HCT116 (cell line): ENCODE measurements at regions not wholly inside any gene's neighbourhood (a gene's known extent, or its start where the extent isn't known, plus 50 kb on each side); places are given as distances from the start of the nearest gene placed in this dataset.

Experiments
- ATAC-seq: fragments of 200-7000 bp; cut with Tn5 transposase; 2 replicates; pipeline ENCODE4 v1.9.1; 2020; ENCODE audit warnings: mild to moderate bottlenecking, moderate library complexity
- BruUV-seq: library from RNA; stranded (reverse); fragments of 400-500 nt; replicated peaks from 2 replicates; lab custom pipeline; 2021; lab: Mats Ljungman, UMichigan
- CTCF ChIA-PET: fragments of 300-600 bp; sonication (Branson Sonifier 250); formaldehyde crosslinking; loops from one replicate; lab custom pipeline; 2021; ENCODE audit warnings: antibody characterized with exemption; lab: Charles Lee
- POLR2A ChIA-PET: fragments of 300-600, 350-600 bp; sonication (Branson Sonifier 250); formaldehyde crosslinking; loops from one replicate; lab custom pipeline; 2021; ENCODE audit warnings: antibody characterized with exemption; lab: Charles Lee
- RAD21 ChIA-PET, 2 experiments: fragments of 300-600 bp; sonication (Branson Sonifier 250); formaldehyde crosslinking; loops; one replicate each; lab custom pipeline; 2023; ENCODE audit warnings: low total read pairs in 2 of 2; ENCODE audit not compliant: uncharacterized antibody in 2 of 2, unreplicated experiment in 2 of 2, low non-redundant PET in 1 of 2; lab: Charles Lee
- DNase-seq: peaks from one replicate; pipeline ENCODE4 v3.0.0-alpha.2; 2010; ENCODE audit warnings: low read depth, low spot score
- H2AFZ ChIP-seq: fragments of 200-600 bp; shearing (Covaris generic), sonication (generic); 2 replicates; pipeline ENCODE4 v1.6.1; 2017; ENCODE audit warnings: low read depth, mixed run types, mixed read lengths, antibody characterized with exemption, low read length; ENCODE audit not compliant: poor library complexity, severe bottlenecking
- H3K27ac ChIP-seq: 2 replicates; pipeline ENCODE4 v1.5.1; 2012; ENCODE audit warnings: low read depth, low read length
- H3K27me3 ChIP-seq: fragments of 200-600 bp; sonication (generic); 2 replicates; pipeline ENCODE4 v1.6.1; 2016; ENCODE audit warnings: mixed run types, low read length, mixed read lengths; ENCODE audit not compliant: insufficient read depth
- H3K36me3 ChIP-seq, 2 experiments: fragments of 200-500 bp in 1 of 2; fragments of 200-600 bp in 1 of 2; sonication (Bioruptor generic) in 1 of 2; sonication (generic) in 1 of 2; 2 replicates each; pipeline versions ENCODE4 v1.5.1 to v1.6.1; 2014 to 2016; ENCODE audit warnings: low read length in 2 of 2, inconsistent platforms in 1 of 2, mixed read lengths in 1 of 2, mixed run types in 1 of 2; ENCODE audit not compliant: insufficient read depth in 2 of 2, control insufficient read depth in 1 of 2
- H3K4me1 ChIP-seq, 2 experiments: fragments of 200-600 bp in 1 of 2; sonication (generic) in 1 of 2; 2 replicates each; pipeline versions ENCODE4 v1.5.1 to v1.6.1; 2012 to 2017; ENCODE audit warnings: low read length in 2 of 2, inconsistent platforms in 1 of 2, mild to moderate bottlenecking in 1 of 2, mixed read lengths in 1 of 2, mixed run types in 1 of 2, moderate library complexity in 1 of 2; ENCODE audit not compliant: insufficient read depth in 2 of 2, control insufficient read depth in 1 of 2
- H3K4me2 ChIP-seq: fragments of 200-600 bp; sonication (generic); 2 replicates; pipeline ENCODE4 v1.6.1; 2017; ENCODE audit warnings: mixed run types, low read length, mixed read lengths
- H3K4me3 ChIP-seq, 2 experiments: fragments of 200-600 bp in 1 of 2; sonication (generic) in 1 of 2; replicated peaks in 1 of 2; 2 replicates each; pipeline ENCODE4 v1.5.1; 2011 to 2016; ENCODE audit warnings: low read length in 2 of 2, control low read depth in 1 of 2, low read depth in 1 of 2, mild to moderate bottlenecking in 1 of 2, mixed read lengths in 1 of 2, mixed run types in 1 of 2
- H3K79me2 ChIP-seq: fragments of 200-600 bp; sonication (generic); 2 replicates; pipeline ENCODE4 v1.6.1; 2017; ENCODE audit warnings: mild to moderate bottlenecking, mixed run types, low read length, moderate library complexity, mixed read lengths; ENCODE audit not compliant: insufficient read depth
- H3K9ac ChIP-seq: fragments of 200-600 bp; sonication (generic); 2 replicates; pipeline ENCODE4 v1.6.1; 2016; ENCODE audit warnings: low read length, mixed read lengths
- H3K9me2 ChIP-seq: fragments of 200-600 bp; sonication (generic), shearing (Covaris generic); 2 replicates; pipeline ENCODE4 v1.6.1; 2017; ENCODE audit warnings: mixed run types, mild to moderate bottlenecking, moderate library complexity; ENCODE audit not compliant: insufficient read depth
- H3K9me3 ChIP-seq, 2 experiments: fragments of 200-500 bp in 1 of 2; fragments of 200-600 bp in 1 of 2; sonication (Bioruptor generic) in 1 of 2; sonication (generic) in 1 of 2; 2 replicates each; pipeline ENCODE4 v1.6.1; 2014 to 2017; ENCODE audit warnings: low read length in 2 of 2, mixed read lengths in 2 of 2, inconsistent platforms in 1 of 2, low read depth in 1 of 2, mild to moderate bottlenecking in 1 of 2, mixed run types in 1 of 2, moderate library complexity in 1 of 2; ENCODE audit not compliant: control insufficient read depth in 1 of 2, insufficient read depth in 1 of 2
- H4K20me1 ChIP-seq: fragments of 200-600 bp; sonication (generic), shearing (Covaris generic); 2 replicates; pipeline ENCODE4 v1.6.1; 2017; ENCODE audit warnings: mixed run types, mild to moderate bottlenecking, moderate library complexity; ENCODE audit not compliant: insufficient read depth
- CBX3 ChIP-seq: IDR thresholded peaks from 2 replicates; pipeline ENCODE4 v1.6.1; 2012; ENCODE audit warnings: low read depth
- CEBPB ChIP-seq: IDR thresholded peaks from 2 replicates; pipeline ENCODE4 v1.6.1; 2012; ENCODE audit warnings: low read depth
- EGR1 ChIP-seq: IDR thresholded peaks from 2 replicates; pipeline ENCODE4 v1.6.1; 2012; ENCODE audit warnings: low read depth
- EZH2 ChIP-seq: fragments of 200-600 bp; sonication (generic); IDR thresholded peaks from 2 replicates; pipeline ENCODE4 v1.6.1; 2017; ENCODE audit warnings: antibody characterized with exemption, mixed run types
- JUND ChIP-seq: IDR thresholded peaks from 2 replicates; pipeline ENCODE4 v1.6.1; 2012
- POLR2A ChIP-seq: IDR thresholded peaks from 2 replicates; pipeline ENCODE4 v1.7.0; 2011; ENCODE audit warnings: borderline replicate concordance; ENCODE audit not compliant: insufficient read depth, insufficient read length; ENCODE audit errors: extremely low read depth
- RAD21 ChIP-seq: IDR thresholded peaks from 2 replicates; pipeline ENCODE4 v1.6.1; 2012; ENCODE audit warnings: low read depth, mild to moderate bottlenecking
- SP1 ChIP-seq: IDR thresholded peaks from 2 replicates; pipeline ENCODE4 v1.6.1; 2012; ENCODE audit warnings: low read depth
- SRF ChIP-seq: IDR thresholded peaks from 2 replicates; pipeline ENCODE4 v1.6.1; 2012; ENCODE audit warnings: low read depth
- ZFX ChIP-seq: fragments of 450-650 bp; IDR thresholded peaks from 2 replicates; pipeline ENCODE4 v1.6.1; 2017
- intact Hi-C: fragments of 100-400 bp; cut with micrococcal nuclease; formaldehyde crosslinking; loops from 2 replicates; pipeline ENCODE4 v1.10.0; 2022
- TF ChIP-seq, protein P1 (sequence below): IDR thresholded peaks from 2 replicates; pipeline ENCODE4 v1.6.1; 2012; ENCODE audit warnings: low read depth
- TF ChIP-seq, protein P2 (sequence below), 3 experiments: fragments of 200-600 bp in 1 of 3; sonication (generic) in 1 of 3; IDR thresholded peaks in 2 of 3; conservative IDR thresholded peaks in 1 of 3; 2 replicates each; pipeline ENCODE4 v1.5.1; 2012 to 2017; ENCODE audit warnings: low read depth in 2 of 3, low read length in 2 of 3, antibody characterized with exemption in 1 of 3, borderline replicate concordance in 1 of 3, control low read depth in 1 of 3, mild to moderate bottlenecking in 1 of 3, mixed read lengths in 1 of 3, mixed run types in 1 of 3, moderate library complexity in 1 of 3; ENCODE audit not compliant: insufficient read depth in 1 of 3
- TF ChIP-seq, protein P3 (sequence below): IDR thresholded peaks from 2 replicates; pipeline ENCODE4 v1.6.1; 2011; ENCODE audit warnings: mild to moderate bottlenecking, low read length, moderate library complexity; ENCODE audit not compliant: insufficient replicate concordance; ENCODE audit errors: extremely low read depth
- TF ChIP-seq, protein P4 (sequence below): IDR thresholded peaks from 2 replicates; pipeline ENCODE4 v1.6.1; 2012

DNA sequence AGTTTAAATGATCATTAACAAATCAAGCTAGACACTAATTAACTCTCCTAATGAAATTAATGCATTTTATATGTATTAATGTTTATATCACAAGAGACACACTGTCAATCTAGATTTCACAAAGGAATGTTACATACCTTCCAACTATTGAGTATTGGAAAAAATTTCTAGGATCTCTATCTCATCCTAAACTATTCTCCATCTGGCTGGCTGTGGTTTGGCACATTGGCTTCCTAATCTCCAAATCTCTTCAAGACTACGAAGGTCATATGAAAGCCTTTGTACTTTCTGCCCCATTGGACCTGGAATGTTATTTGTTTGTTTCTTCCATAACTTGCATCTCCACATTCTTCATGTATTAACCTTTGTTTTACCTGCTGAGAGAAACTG is 1160.0 kb downstream of the ADGRL3 start (continued):
- TF ChIP-seq, protein P1, sequence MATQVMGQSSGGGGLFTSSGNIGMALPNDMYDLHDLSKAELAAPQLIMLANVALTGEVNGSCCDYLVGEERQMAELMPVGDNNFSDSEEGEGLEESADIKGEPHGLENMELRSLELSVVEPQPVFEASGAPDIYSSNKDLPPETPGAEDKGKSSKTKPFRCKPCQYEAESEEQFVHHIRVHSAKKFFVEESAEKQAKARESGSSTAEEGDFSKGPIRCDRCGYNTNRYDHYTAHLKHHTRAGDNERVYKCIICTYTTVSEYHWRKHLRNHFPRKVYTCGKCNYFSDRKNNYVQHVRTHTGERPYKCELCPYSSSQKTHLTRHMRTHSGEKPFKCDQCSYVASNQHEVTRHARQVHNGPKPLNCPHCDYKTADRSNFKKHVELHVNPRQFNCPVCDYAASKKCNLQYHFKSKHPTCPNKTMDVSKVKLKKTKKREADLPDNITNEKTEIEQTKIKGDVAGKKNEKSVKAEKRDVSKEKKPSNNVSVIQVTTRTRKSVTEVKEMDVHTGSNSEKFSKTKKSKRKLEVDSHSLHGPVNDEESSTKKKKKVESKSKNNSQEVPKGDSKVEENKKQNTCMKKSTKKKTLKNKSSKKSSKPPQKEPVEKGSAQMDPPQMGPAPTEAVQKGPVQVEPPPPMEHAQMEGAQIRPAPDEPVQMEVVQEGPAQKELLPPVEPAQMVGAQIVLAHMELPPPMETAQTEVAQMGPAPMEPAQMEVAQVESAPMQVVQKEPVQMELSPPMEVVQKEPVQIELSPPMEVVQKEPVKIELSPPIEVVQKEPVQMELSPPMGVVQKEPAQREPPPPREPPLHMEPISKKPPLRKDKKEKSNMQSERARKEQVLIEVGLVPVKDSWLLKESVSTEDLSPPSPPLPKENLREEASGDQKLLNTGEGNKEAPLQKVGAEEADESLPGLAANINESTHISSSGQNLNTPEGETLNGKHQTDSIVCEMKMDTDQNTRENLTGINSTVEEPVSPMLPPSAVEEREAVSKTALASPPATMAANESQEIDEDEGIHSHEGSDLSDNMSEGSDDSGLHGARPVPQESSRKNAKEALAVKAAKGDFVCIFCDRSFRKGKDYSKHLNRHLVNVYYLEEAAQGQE: no peak
- TF ChIP-seq RAD21 (no peak), CEBPB (no peak), CBX3 (no peak)
- TF ChIP-seq, protein P2, sequence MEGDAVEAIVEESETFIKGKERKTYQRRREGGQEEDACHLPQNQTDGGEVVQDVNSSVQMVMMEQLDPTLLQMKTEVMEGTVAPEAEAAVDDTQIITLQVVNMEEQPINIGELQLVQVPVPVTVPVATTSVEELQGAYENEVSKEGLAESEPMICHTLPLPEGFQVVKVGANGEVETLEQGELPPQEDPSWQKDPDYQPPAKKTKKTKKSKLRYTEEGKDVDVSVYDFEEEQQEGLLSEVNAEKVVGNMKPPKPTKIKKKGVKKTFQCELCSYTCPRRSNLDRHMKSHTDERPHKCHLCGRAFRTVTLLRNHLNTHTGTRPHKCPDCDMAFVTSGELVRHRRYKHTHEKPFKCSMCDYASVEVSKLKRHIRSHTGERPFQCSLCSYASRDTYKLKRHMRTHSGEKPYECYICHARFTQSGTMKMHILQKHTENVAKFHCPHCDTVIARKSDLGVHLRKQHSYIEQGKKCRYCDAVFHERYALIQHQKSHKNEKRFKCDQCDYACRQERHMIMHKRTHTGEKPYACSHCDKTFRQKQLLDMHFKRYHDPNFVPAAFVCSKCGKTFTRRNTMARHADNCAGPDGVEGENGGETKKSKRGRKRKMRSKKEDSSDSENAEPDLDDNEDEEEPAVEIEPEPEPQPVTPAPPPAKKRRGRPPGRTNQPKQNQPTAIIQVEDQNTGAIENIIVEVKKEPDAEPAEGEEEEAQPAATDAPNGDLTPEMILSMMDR (IDR thresholded peaks at IDR 0.05 in 2 of 3, conservative IDR thresholded peaks at IDR 0.05 in 1 of 3; ENCODE audit: borderline replicate concordance in 1 of 3, insufficient read depth in 1 of 3, low read depth in 2 of 3, low read length in 2 of 3): no peak

DNA sequence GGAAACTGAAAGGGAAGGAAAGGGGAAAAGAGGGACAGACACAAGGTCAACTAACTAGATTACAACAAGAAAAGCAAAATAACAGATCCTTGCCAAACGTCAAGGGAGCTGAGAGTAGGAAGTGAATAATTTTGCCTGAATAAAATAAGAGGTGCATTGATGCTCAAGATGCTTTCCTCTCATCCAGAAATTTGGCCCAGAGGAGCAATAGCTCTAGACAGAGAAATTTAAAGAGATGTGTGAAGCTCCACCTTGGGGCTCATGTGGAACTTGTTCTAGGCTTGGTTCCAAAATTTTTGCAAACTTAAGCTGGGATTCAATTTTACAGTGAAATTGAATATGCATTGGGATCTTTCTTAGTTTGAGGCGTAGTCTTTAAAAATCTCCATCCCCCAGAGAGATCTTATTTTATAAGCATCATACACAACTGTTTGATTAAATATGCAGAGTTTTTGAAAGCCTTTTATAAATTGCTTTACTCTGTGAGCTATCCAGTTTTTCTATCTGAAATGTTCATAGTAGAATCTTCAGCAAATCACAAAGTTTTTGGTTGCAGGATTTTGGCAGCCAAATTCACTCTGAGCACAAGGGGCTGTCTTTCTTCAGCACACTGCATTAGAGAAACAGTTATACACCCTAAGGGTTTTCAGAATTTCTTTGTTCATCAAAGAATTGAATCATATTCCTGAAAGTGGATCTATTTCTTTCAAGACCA is 1159.5 kb downstream of the ADGRL3 start:
- no peak for ATAC-seq
- CTCF ChIA-PET: no interaction called here
- TF ChIP-seq JUND (no peak), SRF (no peak), EZH2 (no peak), ZFX (no peak), EGR1 (no peak), RAD21 (no peak), POLR2A (no peak), CBX3 (no peak), SP1 (no peak)
- TF ChIP-seq, protein P3, sequence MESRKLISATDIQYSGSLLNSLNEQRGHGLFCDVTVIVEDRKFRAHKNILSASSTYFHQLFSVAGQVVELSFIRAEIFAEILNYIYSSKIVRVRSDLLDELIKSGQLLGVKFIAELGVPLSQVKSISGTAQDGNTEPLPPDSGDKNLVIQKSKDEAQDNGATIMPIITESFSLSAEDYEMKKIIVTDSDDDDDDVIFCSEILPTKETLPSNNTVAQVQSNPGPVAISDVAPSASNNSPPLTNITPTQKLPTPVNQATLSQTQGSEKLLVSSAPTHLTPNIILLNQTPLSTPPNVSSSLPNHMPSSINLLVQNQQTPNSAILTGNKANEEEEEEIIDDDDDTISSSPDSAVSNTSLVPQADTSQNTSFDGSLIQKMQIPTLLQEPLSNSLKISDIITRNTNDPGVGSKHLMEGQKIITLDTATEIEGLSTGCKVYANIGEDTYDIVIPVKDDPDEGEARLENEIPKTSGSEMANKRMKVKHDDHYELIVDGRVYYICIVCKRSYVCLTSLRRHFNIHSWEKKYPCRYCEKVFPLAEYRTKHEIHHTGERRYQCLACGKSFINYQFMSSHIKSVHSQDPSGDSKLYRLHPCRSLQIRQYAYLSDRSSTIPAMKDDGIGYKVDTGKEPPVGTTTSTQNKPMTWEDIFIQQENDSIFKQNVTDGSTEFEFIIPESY: no peak
- TF ChIP-seq, protein P4, sequence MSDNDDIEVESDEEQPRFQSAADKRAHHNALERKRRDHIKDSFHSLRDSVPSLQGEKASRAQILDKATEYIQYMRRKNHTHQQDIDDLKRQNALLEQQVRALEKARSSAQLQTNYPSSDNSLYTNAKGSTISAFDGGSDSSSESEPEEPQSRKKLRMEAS: no peak
- TF ChIP-seq, protein P1: no peak

More for the DNA sequence above, 1159.5 kb downstream of the ADGRL3 start:
- intact Hi-C loops: no loop called here
- Histone ChIP-seq H3K9me3 (peaks cover 21 to 32% of the 10 kb centered on the region in 2 experiments; a peak in 2 of 4 replicates), H3K9me2 (no peaks in the 10 kb centered on the region), H2AFZ (no peak overlapping the region), H3K36me3 (no peaks in the 10 kb centered on the region), H3K27me3 (no peaks in the 10 kb centered on the region), H3K4me1 (no peaks in the 10 kb centered on the region), H4K20me1 (no peaks in the 10 kb centered on the region), H3K27ac (no peak overlapping the region), H3K4me3 (no peak overlapping the region), H3K9ac (no peak overlapping the region), H3K4me2 (no peak overlapping the region), H3K79me2 (no peaks in the 10 kb centered on the region)
- DNase-seq: no peak
- BruUV-seq: no TSS peak
- ChIA-PET POLR2A (no interaction called here), RAD21 (no interaction called here)
